Activated naive CD4-positive, alpha-beta T cell treated with anti-CD3 and anti-CD28 coated beads for 36 hours (primary cell): ENCODE measurements at regions not wholly inside any gene's neighbourhood (a gene's known extent, or its start where the extent isn't known, plus 50 kb on each side); places are given as distances from the start of the nearest gene placed in this dataset.

Source experiments
- CTCF ChIA-PET: fragments of 350-600 bp; sonication (Branson Sonifier 250); formaldehyde crosslinking; loops from one replicate; lab custom pipeline; 2021; ENCODE audit warnings: antibody characterized with exemption; lab: Charles Lee
- DNase-seq: peaks from one replicate; pipeline ENCODE4 v3.0.0-alpha.2; 2020
- H3K27ac Mint-ChIP-seq: one replicate; pipeline ENCODE4 v1.8.0; 2021; ENCODE audit warnings: mild to moderate bottlenecking, mixed read lengths
- H3K27me3 Mint-ChIP-seq: one replicate; pipeline ENCODE4 v1.8.0; 2021; ENCODE audit warnings: low read depth, mixed read lengths
- H3K36me3 Mint-ChIP-seq: one replicate; pipeline ENCODE4 v1.8.0; 2021; ENCODE audit warnings: low read depth, mixed read lengths
- H3K4me1 Mint-ChIP-seq: one replicate; pipeline ENCODE4 v1.8.0; 2021; ENCODE audit warnings: low read depth, mixed read lengths
- H3K4me3 Mint-ChIP-seq: one replicate; pipeline ENCODE4 v1.8.0; 2021; ENCODE audit warnings: mild to moderate bottlenecking, moderate library complexity, mixed read lengths
- H3K9me3 Mint-ChIP-seq: one replicate; pipeline ENCODE4 v1.8.0; 2021; ENCODE audit warnings: mixed read lengths
- intact Hi-C: fragments of 100-400 bp; cut with micrococcal nuclease; formaldehyde crosslinking; loops from one replicate; pipeline ENCODE4 v1.15.1; 2023

DNA sequence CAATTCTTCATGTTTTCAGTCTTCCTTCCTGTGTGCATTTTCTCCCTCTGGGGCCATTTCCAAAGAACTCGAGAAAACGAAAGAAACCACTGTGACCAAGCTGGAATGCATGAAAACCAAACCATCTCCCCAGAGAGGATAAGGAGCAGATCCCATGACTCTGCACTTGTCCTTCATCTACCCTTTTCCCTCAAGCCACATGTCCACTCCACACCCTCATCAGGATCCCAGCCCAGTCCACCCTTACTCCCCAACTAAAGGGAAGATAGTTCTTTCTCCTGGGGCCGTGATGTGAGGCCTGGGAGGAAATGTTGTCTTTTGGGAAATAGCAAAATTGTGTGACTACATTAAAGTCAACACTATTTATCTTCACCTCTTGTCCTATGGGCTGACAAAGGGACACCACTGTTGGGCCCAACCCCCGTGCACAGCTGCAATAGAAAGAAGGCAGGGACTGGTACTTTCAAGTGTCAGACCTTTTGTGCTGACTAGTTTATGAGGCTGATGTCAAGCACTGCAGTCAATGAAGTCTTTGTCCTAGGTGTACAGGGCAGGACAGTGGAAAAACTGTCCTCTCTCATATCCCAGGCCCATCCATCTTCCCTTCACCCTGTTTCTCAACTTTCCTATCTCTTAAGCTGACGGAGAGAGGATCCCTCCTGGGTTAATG is 487.1 kb upstream of the NR2F2 start:
- no peak for DNase-seq
- peaks cover 36% of the 10 kb centered on the region for H3K4me1 Mint-ChIP-seq
- CTCF ChIA-PET: no interaction called here
- H3K9me3 Mint-ChIP-seq: no peaks in the 10 kb centered on the region
- H3K27ac Mint-ChIP-seq: no peak overlapping the region
- H3K27me3 Mint-ChIP-seq: no peaks in the 10 kb centered on the region
- H3K36me3 Mint-ChIP-seq: no peaks in the 10 kb centered on the region
- no peak overlapping the region for H3K4me3 Mint-ChIP-seq
- intact Hi-C loops: loop anchor here (5.0 kb wide), 1 partner anchor 34 kb away; no protein-coding TSS in a partner anchor

DNA sequence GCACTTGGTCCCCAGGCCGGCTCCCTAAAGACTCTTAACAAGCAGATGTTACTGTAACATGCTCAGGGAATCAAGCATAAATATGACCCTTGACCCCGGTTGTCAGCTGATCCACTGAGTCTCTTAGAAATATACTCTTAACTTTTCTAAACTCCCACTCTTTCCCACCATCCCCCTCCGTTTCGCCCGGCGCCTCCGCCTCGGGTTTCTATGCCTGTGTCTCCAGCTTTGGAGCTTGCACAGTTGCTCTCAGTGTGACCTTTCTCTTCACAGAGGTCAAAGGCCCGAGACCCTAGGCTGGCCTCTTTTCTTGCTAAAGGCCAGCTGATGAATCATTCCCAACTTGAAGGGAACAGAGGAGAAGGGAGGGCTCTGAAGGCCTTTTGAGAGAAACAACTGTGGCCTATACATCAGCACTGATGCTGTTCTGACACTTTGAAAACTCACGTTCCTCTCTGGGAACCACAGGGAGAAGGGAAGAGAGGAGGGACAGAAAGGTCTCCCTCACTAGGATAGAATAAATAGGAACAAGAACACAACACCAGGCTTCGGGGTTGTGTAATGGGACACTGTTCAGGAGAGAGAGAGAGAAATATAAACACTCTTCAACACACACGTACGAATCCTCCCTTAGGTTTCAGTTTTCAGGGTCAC is 484.5 kb upstream of the NR2F2 start:
- no peaks in the 10 kb centered on the region for H3K36me3 Mint-ChIP-seq
- no peak overlapping the region for H3K4me3 Mint-ChIP-seq
- CTCF ChIA-PET: no interaction called here
- H3K4me1 Mint-ChIP-seq: peaks cover 11% of the 10 kb centered on the region
- H3K27ac Mint-ChIP-seq: no peak overlapping the region
- intact Hi-C loops: no loop called here
- no peaks in the 10 kb centered on the region for H3K9me3 Mint-ChIP-seq
- DNase-seq: no peak
- H3K27me3 Mint-ChIP-seq: no peaks in the 10 kb centered on the region

DNA sequence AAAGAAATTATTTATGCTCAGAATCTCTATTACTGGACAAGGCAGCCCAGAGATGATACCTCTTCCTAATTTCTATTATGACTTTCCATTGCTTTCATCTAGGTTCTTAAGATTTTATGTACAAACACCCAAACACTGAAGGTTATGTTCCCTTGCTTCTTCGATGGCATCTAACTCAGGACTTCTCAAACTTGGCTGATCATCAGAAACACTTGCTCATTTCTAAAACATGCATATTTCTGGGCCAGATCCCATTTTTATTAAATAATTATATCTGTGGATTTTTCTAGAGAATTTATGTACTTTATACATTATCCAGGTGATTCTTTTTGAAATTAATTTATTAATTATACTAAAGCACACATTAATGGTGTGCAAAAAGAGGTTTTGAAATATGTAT is 482.4 kb upstream of the NR2F2 start:
- no peak for DNase-seq
- Mint-ChIP-seq H3K36me3 (no peaks in the 10 kb centered on the region), H3K4me3 (no peak overlapping the region), H3K4me1 (peaks cover 3% of the 10 kb centered on the region), H3K27ac (no peak overlapping the region), H3K27me3 (no peaks in the 10 kb centered on the region), H3K9me3 (no peaks in the 10 kb centered on the region)
- CTCF ChIA-PET: no interaction called here
- intact Hi-C loops: no loop called here

DNA sequence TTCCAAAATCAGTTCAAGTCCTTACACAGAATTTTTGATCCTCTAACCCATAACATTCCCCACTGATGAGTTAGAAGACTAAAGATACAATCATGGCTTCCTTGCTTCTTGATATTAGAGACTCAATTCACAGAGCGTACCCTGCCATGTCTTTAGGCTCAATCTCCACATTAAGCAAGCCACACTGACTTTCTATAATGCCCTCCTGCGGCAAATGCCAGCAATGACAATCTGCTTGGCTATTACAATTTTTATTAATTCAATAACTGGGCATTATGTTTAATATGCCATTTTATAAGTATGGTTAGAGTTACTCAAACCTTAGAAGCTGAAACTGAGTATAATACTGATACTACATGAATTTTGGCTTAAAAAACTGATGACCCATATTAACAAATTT is 479.7 kb upstream of the NR2F2 start:
- no peaks in the 10 kb centered on the region for H3K9me3 Mint-ChIP-seq
- DNase-seq: no peak
- CTCF ChIA-PET: no interaction called here
- intact Hi-C loops: no loop called here
- no peaks in the 10 kb centered on the region for H3K27me3 Mint-ChIP-seq
- no peak overlapping the region for H3K27ac Mint-ChIP-seq
- no peaks in the 10 kb centered on the region for H3K36me3 Mint-ChIP-seq
- H3K4me3 Mint-ChIP-seq: no peak overlapping the region
- no peaks in the 10 kb centered on the region for H3K4me1 Mint-ChIP-seq

DNA sequence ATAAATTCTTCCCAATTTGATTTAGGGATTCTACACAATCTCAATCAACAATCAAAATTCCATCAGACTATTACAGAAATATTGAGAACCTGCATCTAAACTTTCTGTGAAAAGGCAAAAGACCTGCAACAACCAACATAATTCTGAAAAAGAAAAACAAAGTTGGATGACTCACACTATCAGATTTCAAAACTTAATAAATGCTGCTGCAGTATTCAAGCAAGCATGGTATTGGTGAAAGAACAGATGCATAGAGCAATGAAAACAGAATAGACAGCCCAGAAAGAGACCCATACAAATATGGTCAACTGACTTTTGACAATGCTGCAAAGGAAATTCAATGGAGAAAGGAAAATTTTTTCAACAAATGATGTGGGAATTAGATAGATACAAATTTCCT is 477.1 kb upstream of the NR2F2 start:
- CTCF ChIA-PET: no interaction called here
- no peaks in the 10 kb centered on the region for H3K27me3 Mint-ChIP-seq
- H3K36me3 Mint-ChIP-seq: no peaks in the 10 kb centered on the region
- intact Hi-C loops: no loop called here
- H3K27ac Mint-ChIP-seq: no peak overlapping the region
- no peak for DNase-seq
- H3K4me3 Mint-ChIP-seq: no peak overlapping the region
- no peaks in the 10 kb centered on the region for H3K4me1 Mint-ChIP-seq
- H3K9me3 Mint-ChIP-seq: no peaks in the 10 kb centered on the region

DNA sequence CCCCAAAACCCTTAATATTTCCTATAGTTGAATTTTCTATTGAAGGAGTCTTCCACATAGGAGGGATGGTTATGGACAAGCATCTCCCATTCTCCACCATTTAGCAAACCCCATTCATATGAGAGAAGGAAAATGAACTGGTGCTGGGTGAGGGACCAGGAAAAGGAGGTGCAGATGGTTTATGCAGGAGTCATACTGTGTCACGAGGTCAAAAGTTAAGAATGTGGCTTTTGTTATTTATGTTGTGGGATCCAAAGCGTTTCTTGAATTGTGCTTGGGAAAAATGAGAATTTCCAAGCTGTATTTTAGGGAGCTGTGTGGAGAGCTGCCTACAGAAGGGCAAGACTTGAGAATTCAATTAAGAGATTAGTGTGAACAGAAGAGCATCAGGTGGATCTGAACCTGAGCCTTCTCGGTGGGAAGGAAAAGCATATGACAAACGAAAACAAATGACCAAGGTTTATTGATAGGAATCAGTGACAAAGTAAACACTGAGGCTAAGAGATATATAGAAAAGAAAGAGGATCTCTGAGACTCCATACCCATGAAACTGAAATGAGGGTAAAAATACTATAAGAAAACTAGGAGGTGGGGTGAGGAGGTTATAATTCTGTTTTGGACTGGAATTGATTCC is 473.3 kb upstream of the NR2F2 start:
- intact Hi-C loops: no loop called here
- no peaks in the 10 kb centered on the region for H3K27me3 Mint-ChIP-seq

DNA sequence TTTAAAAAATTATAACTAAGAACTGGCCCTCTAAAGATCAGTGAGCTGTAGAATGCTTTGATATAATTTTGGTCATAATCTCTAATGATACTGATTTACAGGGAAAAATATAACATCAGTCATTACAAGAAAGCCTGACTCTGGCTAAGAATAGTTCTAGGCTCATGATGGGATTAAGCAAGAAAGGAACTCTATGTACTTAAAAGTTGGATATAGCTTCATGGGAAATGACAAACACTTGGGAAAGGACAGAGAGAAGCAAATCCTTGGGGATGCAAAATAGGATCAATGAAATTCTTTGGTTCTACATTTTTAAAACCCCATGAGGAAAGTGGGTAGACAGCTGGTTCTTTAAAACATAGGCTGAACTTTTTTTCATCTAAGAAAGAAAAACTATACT is 472.7 kb upstream of the NR2F2 start:
- no peak for DNase-seq
- Mint-ChIP-seq H3K4me1 (no peaks in the 10 kb centered on the region), H3K27me3 (peaks cover 2% of the 10 kb centered on the region), H3K36me3 (no peaks in the 10 kb centered on the region), H3K9me3 (no peaks in the 10 kb centered on the region), H3K27ac (no peak overlapping the region), H3K4me3 (no peak overlapping the region)
- intact Hi-C loops: no loop called here
- CTCF ChIA-PET: interaction anchor here (0.6 kb wide), 1 partner anchor 370 kb away, joined by 3 read pairs; no protein-coding TSS in a partner anchor

More for the DNA sequence above, 473.3 kb upstream of the NR2F2 start:
- H3K36me3 Mint-ChIP-seq: no peaks in the 10 kb centered on the region
- H3K4me3 Mint-ChIP-seq: no peak overlapping the region
- DNase-seq: no peak
- H3K27ac Mint-ChIP-seq: no peak overlapping the region
- H3K9me3 Mint-ChIP-seq: no peaks in the 10 kb centered on the region
- H3K4me1 Mint-ChIP-seq: no peaks in the 10 kb centered on the region
- CTCF ChIA-PET: interaction anchor here (0.6 kb wide), 1 partner anchor 369 kb away, joined by 3 read pairs; no protein-coding TSS in a partner anchor

DNA sequence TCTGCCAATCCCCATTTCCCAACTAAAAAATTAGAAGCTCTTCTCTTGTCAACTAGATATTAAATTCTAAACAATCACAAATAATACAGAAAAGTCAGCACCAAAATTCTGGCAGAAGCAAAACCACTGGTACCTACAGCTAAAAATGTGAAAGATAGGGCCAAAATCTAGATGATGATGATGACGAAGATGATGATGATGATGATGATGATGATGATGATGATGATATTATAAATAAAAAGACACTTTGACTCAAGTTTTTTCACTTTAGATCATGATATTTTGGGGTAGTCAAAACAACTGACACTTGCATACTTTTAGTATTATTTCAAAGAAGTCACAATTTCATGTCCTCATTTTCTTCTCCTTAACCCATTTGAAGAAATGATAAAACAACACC is 470.1 kb upstream of the NR2F2 start:
- Mint-ChIP-seq H3K4me3 (no peak overlapping the region), H3K27me3 (peaks cover 5% of the 10 kb centered on the region), H3K4me1 (no peaks in the 10 kb centered on the region), H3K9me3 (no peaks in the 10 kb centered on the region), H3K36me3 (no peaks in the 10 kb centered on the region), H3K27ac (no peak overlapping the region)
- intact Hi-C loops: no loop called here
- no peak for DNase-seq
- CTCF ChIA-PET: no interaction called here

DNA sequence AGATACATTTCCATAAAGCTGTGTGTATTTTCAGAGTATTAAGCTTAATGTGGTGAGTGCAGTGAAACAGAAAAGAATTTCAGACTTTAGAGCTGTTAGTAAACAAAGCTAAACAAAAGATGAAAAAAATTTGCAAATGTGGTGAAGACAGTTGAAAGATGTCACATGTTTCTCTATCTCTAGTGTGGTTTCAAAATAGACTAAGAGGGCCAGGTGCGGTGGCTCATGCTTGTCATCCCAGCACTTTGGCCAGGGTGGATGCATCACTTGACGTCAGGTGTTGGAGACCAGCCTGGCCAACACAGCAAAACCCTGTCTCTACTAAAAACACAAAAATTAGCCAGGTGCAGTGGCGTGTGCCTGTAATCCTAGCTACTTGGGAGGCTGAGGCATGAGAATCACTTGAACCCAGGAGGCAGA is 466.0 kb upstream of the NR2F2 start:
- Mint-ChIP-seq H3K27ac (no peak overlapping the region), H3K9me3 (no peaks in the 10 kb centered on the region), H3K4me3 (no peak overlapping the region), H3K36me3 (no peaks in the 10 kb centered on the region), H3K27me3 (peaks cover 5% of the 10 kb centered on the region), H3K4me1 (peaks cover 2% of the 10 kb centered on the region)
- intact Hi-C loops: no loop called here
- CTCF ChIA-PET: no interaction called here
- no peak for DNase-seq

DNA sequence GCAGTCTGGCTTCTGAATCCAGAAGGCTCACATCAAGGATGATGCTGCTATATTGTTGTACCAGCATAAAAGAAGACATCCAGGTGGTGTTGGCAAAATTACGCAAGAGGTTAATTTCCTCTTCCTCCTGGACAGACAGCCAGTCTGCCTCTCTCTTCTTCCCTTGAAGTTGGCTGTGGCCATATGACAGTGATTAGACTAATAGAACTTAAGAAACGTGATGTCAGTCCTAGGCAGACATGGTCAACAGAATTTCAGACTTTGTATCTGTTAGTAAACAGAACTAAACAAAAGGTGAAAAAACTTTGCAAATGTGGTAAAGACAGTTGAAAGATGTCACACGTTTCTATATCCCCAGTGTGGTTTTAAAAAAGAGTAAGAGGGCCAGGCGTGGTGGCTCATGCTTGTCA is 465.2 kb upstream of the NR2F2 start:
- CTCF ChIA-PET: no interaction called here
- Mint-ChIP-seq H3K36me3 (no peaks in the 10 kb centered on the region), H3K4me1 (peaks cover 10% of the 10 kb centered on the region), H3K4me3 (no peak overlapping the region), H3K27me3 (peaks cover 5% of the 10 kb centered on the region), H3K9me3 (no peaks in the 10 kb centered on the region), H3K27ac (no peak overlapping the region)
- intact Hi-C loops: no loop called here
- no peak for DNase-seq

DNA sequence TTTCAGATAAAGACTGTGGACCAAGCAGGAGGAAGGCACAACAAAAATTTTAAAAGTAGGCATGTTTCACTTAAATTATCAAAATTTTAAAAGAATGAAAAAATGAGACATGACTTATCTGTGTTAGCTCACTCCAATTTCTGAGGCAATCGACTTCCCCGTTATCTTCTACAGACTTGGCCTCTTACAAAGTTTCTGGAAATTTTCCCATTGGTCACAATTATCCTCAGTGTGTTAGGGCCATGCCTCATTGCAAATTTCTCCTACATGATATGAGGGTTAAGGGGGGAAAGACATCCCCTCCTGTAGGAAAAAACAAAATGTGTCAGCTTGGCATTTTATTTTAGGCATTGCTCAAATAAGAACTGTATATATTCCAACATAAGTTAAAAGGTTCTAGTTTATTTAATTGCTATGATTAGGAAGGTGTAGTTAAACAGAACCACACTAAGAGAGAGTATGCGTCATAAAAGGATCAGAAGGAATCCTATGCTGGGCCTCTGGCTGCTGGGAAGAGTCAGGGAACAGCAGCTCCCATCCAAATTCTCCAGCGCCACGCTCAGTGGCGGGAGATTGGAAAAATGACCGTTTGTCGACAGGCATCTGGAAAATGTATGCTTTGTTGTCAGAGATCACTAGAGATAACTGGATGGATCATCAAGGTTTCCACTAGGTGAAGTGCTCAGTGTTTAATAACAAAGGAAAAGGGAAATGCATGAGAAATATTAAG is 463.6 kb upstream of the NR2F2 start:
- Mint-ChIP-seq H3K36me3 (no peaks in the 10 kb centered on the region), H3K27ac (no peak overlapping the region), H3K9me3 (no peaks in the 10 kb centered on the region), H3K4me1 (peaks cover 10% of the 10 kb centered on the region), H3K4me3 (no peak overlapping the region), H3K27me3 (peaks cover 5% of the 10 kb centered on the region)
- intact Hi-C loops: no loop called here
- no peak for DNase-seq
- CTCF ChIA-PET: no interaction called here

DNA sequence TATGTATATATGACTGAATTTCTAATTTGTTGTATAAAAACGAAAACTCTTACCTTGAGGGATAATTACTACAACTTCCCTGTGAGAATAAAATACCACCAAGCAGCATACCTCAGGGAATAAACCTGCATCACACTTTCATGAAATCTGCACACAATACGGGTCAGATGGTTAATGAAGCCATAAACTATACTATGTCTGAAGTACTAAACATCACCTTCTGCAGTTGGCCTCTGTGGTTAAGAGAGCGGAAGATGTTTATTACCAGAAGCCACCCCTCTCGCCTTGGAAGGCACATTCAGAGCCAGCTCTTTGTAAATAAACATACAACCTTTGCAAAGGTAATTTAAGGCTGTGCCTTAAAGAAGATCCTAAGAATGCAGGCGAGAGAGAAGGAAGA is 462.1 kb upstream of the NR2F2 start:
- intact Hi-C loops: no loop called here
- Mint-ChIP-seq H3K9me3 (no peaks in the 10 kb centered on the region), H3K36me3 (no peaks in the 10 kb centered on the region), H3K27me3 (no peaks in the 10 kb centered on the region), H3K27ac (no peak overlapping the region), H3K4me1 (peaks cover 10% of the 10 kb centered on the region), H3K4me3 (no peak overlapping the region)
- CTCF ChIA-PET: interaction anchor here (0.8 kb wide), 1 partner anchor 143 kb away, joined by 3 read pairs; no protein-coding TSS in a partner anchor
- no peak for DNase-seq
